ENCODE measurements at regions not wholly inside any gene's neighbourhood (a gene's known extent, or its start where the extent isn't known, plus 50 kb on each side); places are given as distances from the start of the nearest gene placed in this dataset.

- Histone ChIP-seq H3K9me3 (ENCODE audit: insufficient read depth, low read length) (no peaks in the 10 kb centered on the region), H3K4me3 (ENCODE audit: insufficient read length, low read depth) (no peak overlapping the region), H3K4me1 (ENCODE audit: insufficient read depth, insufficient read length) (no peaks in the 10 kb centered on the region), H3K9ac (ENCODE audit: insufficient read length, low read depth) (no peak overlapping the region), H3K27me3 (ENCODE audit: insufficient read depth, insufficient read length) (no peaks in the 10 kb centered on the region), H3K36me3 (ENCODE audit: insufficient read depth, insufficient read length, low read length) (no peaks in the 10 kb centered on the region)
- DNase-seq (ENCODE audit: low read depth, low spot score), result no peak
- no peak for TF ChIP-seq SUZ12 (IDR thresholded peaks at IDR 0.05; ENCODE audit: extremely low read depth, insufficient read depth, insufficient read length)
- no peak for TF ChIP-seq YY1 (IDR thresholded peaks at IDR 0.05; ENCODE audit: insufficient read depth, insufficient read length)
- no peak for TF ChIP-seq ZNF274 (IDR thresholded peaks at IDR 0.05; ENCODE audit: low read depth, low read length)
These were observed 166.7 kb downstream of the LACC1 start for GRCh38 chr13:44046428-44046827.

DNA sequence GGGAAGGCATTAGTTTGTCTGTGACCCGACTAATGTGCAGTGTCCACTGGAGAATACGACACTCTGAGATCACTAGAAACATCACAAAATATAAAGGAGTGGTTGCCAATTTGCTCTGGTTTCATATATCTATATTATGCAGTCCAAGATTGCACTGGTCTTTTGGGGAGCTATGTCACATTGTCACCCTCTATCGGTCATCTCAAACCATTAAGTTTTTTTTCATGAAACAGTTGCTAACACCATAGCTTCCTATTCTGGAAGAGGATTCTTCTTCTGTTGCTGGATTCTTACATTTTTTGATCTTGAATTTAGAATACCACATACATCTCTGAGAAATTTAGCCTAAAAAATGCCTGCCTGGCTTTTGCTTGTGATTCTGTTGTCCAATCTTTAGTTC is 168.6 kb downstream of the LACC1 start:
- no peak for DNase-seq (ENCODE audit: low read depth, low spot score)
- no peak overlapping the region for H3K9ac ChIP-seq (ENCODE audit: insufficient read length, low read depth)
- H3K9me3 ChIP-seq (ENCODE audit: insufficient read depth, low read length), result no peaks in the 10 kb centered on the region
- H3K4me1 ChIP-seq (ENCODE audit: insufficient read depth, insufficient read length), result peaks cover 4% of the 10 kb centered on the region
- H3K4me3 ChIP-seq (ENCODE audit: insufficient read length, low read depth), result no peak overlapping the region
- no peaks in the 10 kb centered on the region for H3K36me3 ChIP-seq (ENCODE audit: insufficient read depth, insufficient read length, low read length)
- no peak for TF ChIP-seq SUZ12 (IDR thresholded peaks at IDR 0.05; ENCODE audit: extremely low read depth, insufficient read depth, insufficient read length)
- TF ChIP-seq ZNF274 (IDR thresholded peaks at IDR 0.05; ENCODE audit: low read depth, low read length), result no peak
- TF ChIP-seq YY1 (IDR thresholded peaks at IDR 0.05; ENCODE audit: insufficient read depth, insufficient read length), result no peak
- no peaks in the 10 kb centered on the region for H3K27me3 ChIP-seq (ENCODE audit: insufficient read depth, insufficient read length)

- no peaks in the 10 kb centered on the region for H3K27me3 ChIP-seq (ENCODE audit: insufficient read depth, insufficient read length)
- TF ChIP-seq SUZ12 (IDR thresholded peaks at IDR 0.05; ENCODE audit: extremely low read depth, insufficient read depth, insufficient read length), result no peak
- TF ChIP-seq YY1 (IDR thresholded peaks at IDR 0.05; ENCODE audit: insufficient read depth, insufficient read length), result no peak
- TF ChIP-seq ZNF274 (IDR thresholded peaks at IDR 0.05; ENCODE audit: low read depth, low read length), result no peak
- no peak for DNase-seq (ENCODE audit: low read depth, low spot score)
- H3K4me3 ChIP-seq (ENCODE audit: insufficient read length, low read depth), result no peak overlapping the region
- no peak overlapping the region for H3K9ac ChIP-seq (ENCODE audit: insufficient read length, low read depth)
- peaks cover 4% of the 10 kb centered on the region for H3K4me1 ChIP-seq (ENCODE audit: insufficient read depth, insufficient read length)
- H3K9me3 ChIP-seq (ENCODE audit: insufficient read depth, low read length), result no peaks in the 10 kb centered on the region
- H3K36me3 ChIP-seq (ENCODE audit: insufficient read depth, insufficient read length, low read length), result no peaks in the 10 kb centered on the region
These were observed 169.6 kb downstream of the LACC1 start for GRCh38 chr13:44049081-44049945.

- DNase-seq (ENCODE audit: low read depth, low spot score), result no peak
These were observed 170.9 kb downstream of the LACC1 start for GRCh38 chr13:44050450-44051063.

GRCh38 chr13:44051405-44051804 is 171.7 kb downstream of the LACC1 start:
- DNase-seq (ENCODE audit: low read depth, low spot score), result no peak
- TF ChIP-seq YY1 (IDR thresholded peaks at IDR 0.05; ENCODE audit: insufficient read depth, insufficient read length) (no peak), SUZ12 (IDR thresholded peaks at IDR 0.05; ENCODE audit: extremely low read depth, insufficient read depth, insufficient read length) (no peak)
- Histone ChIP-seq H3K9ac (ENCODE audit: insufficient read length, low read depth) (no peak overlapping the region), H3K9me3 (ENCODE audit: insufficient read depth, low read length) (no peaks in the 10 kb centered on the region), H3K36me3 (ENCODE audit: insufficient read depth, insufficient read length, low read length) (no peaks in the 10 kb centered on the region), H3K4me3 (ENCODE audit: insufficient read length, low read depth) (no peak overlapping the region), H3K4me1 (ENCODE audit: insufficient read depth, insufficient read length) (peaks cover 4% of the 10 kb centered on the region), H3K27me3 (ENCODE audit: insufficient read depth, insufficient read length) (no peaks in the 10 kb centered on the region)

More at GRCh38 chr13:44050450-44051063, 170.9 kb downstream of the LACC1 start:
- Histone ChIP-seq H3K4me1 (ENCODE audit: insufficient read depth, insufficient read length) (peaks cover 4% of the 10 kb centered on the region), H3K27me3 (ENCODE audit: insufficient read depth, insufficient read length) (no peaks in the 10 kb centered on the region), H3K36me3 (ENCODE audit: insufficient read depth, insufficient read length, low read length) (no peaks in the 10 kb centered on the region), H3K9ac (ENCODE audit: insufficient read length, low read depth) (no peak overlapping the region), H3K4me3 (ENCODE audit: insufficient read length, low read depth) (no peak overlapping the region), H3K9me3 (ENCODE audit: insufficient read depth, low read length) (no peaks in the 10 kb centered on the region)
- TF ChIP-seq YY1 (IDR thresholded peaks at IDR 0.05; ENCODE audit: insufficient read depth, insufficient read length) (no peak), ZNF274 (IDR thresholded peaks at IDR 0.05; ENCODE audit: low read depth, low read length) (no peak), SUZ12 (IDR thresholded peaks at IDR 0.05; ENCODE audit: extremely low read depth, insufficient read depth, insufficient read length) (no peak)

GRCh38 chr13:44051918-44052675 is 172.4 kb downstream of the LACC1 start:
- peaks cover 4% of the 10 kb centered on the region for H3K4me1 ChIP-seq (ENCODE audit: insufficient read depth, insufficient read length)
- no peaks in the 10 kb centered on the region for H3K27me3 ChIP-seq (ENCODE audit: insufficient read depth, insufficient read length)
- no peaks in the 10 kb centered on the region for H3K9me3 ChIP-seq (ENCODE audit: insufficient read depth, low read length)
- no peak overlapping the region for H3K4me3 ChIP-seq (ENCODE audit: insufficient read length, low read depth)
- no peaks in the 10 kb centered on the region for H3K36me3 ChIP-seq (ENCODE audit: insufficient read depth, insufficient read length, low read length)
- no peak for DNase-seq (ENCODE audit: low read depth, low spot score)
- no peak overlapping the region for H3K9ac ChIP-seq (ENCODE audit: insufficient read length, low read depth)
- TF ChIP-seq YY1 (IDR thresholded peaks at IDR 0.05; ENCODE audit: insufficient read depth, insufficient read length) (no peak), ZNF274 (IDR thresholded peaks at IDR 0.05; ENCODE audit: low read depth, low read length) (no peak), SUZ12 (IDR thresholded peaks at IDR 0.05; ENCODE audit: extremely low read depth, insufficient read depth, insufficient read length) (no peak)

DNA sequence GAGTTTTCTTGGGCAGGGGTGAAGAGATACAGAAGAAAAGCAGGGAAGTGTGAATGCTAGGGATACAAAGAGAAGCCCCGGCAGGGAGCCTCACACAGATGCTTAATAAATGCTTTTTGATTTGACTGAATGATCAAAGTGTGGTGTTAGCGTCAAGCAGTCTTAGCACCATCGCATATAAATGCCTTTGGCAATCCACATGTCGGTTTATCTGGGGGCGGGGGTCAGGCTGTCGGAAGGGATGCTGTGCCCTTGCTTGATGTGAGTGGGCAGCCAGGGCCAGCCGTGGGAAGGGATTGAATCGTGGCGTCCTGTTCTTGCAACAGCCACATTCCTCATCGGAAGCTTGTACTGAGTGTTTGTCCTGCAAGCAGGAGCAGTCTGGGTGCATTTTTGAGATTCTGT is 173.1 kb downstream of the LACC1 start:
- Histone ChIP-seq H3K27me3 (ENCODE audit: insufficient read depth, insufficient read length) (no peaks in the 10 kb centered on the region), H3K4me3 (ENCODE audit: insufficient read length, low read depth) (no peak overlapping the region), H3K9me3 (ENCODE audit: insufficient read depth, low read length) (no peaks in the 10 kb centered on the region), H3K36me3 (ENCODE audit: insufficient read depth, insufficient read length, low read length) (no peaks in the 10 kb centered on the region), H3K4me1 (ENCODE audit: insufficient read depth, insufficient read length) (peaks cover 4% of the 10 kb centered on the region), H3K9ac (ENCODE audit: insufficient read length, low read depth) (no peak overlapping the region)
- TF ChIP-seq SUZ12 (IDR thresholded peaks at IDR 0.05; ENCODE audit: extremely low read depth, insufficient read depth, insufficient read length) (no peak), YY1 (IDR thresholded peaks at IDR 0.05; ENCODE audit: insufficient read depth, insufficient read length) (no peak), ZNF274 (IDR thresholded peaks at IDR 0.05; ENCODE audit: low read depth, low read length) (no peak)
- no peak for DNase-seq (ENCODE audit: low read depth, low spot score)
